ENCODE measurements at regions not wholly inside any gene's neighbourhood (a gene's known extent, or its start where the extent isn't known, plus 50 kb on each side); places are given as distances from the start of the nearest gene placed in this dataset.
"Not testable (repeated sequence)": the region's sequence is repeated elsewhere in the genome, so short reads cannot be mapped to it uniquely, and the experiment has no call there.

GRCh38 chr4:159941076-159941475 lies 838.2 kb downstream of the RAPGEF2 start:
- WGBS, 2 donors = 89 to 90% methylated on average over 3 of the region's 3 CpGs
- ATAC-seq (ENCODE audit: low FRiP score) (no peak), DNase-seq (no peak)
- Histone ChIP-seq H3K36me3 (ENCODE audit: control insufficient read depth in 1 of 2, insufficient read depth in 2 of 2, low read length in 1 of 2) (no peaks in the 10 kb centered on the region), H3K4me3 (ENCODE audit: low read length in 2 of 2) (no peak overlapping the region), H3K27ac (ENCODE audit: low read depth in 1 of 2, low read length in 2 of 2) (no peak overlapping the region), H3K4me1 (ENCODE audit: control insufficient read depth in 1 of 2, insufficient read depth in 2 of 2, low read length in 2 of 2) (no peaks in the 10 kb centered on the region), H3K27me3 (ENCODE audit: control insufficient read depth in 1 of 2, insufficient read depth in 2 of 2, low read length in 1 of 2) (no peaks in the 10 kb centered on the region), H3K9me3 (ENCODE audit: control insufficient read depth, low read length) (no peaks in the 10 kb centered on the region)
- intact Hi-C loops (cut with DNase I) = no loop called here

GRCh38 chr4:159944477-159944876 lies 841.6 kb downstream of the RAPGEF2 start:
- no peaks in the 10 kb centered on the region for H3K27me3 ChIP-seq (ENCODE audit: control insufficient read depth in 1 of 2, insufficient read depth in 2 of 2, low read length in 1 of 2)
- intact Hi-C loops (cut with DNase I) = no loop called here
- H3K27ac ChIP-seq (ENCODE audit: low read depth in 1 of 2, low read length in 2 of 2) = no peak overlapping the region
- no peak overlapping the region for H3K4me3 ChIP-seq (ENCODE audit: low read length in 2 of 2)
- DNase-seq (no peak), ATAC-seq (ENCODE audit: low FRiP score) (no peak)
- WGBS, 2 donors = 84% methylated on average over 4 of the region's 4 CpGs
- no peaks in the 10 kb centered on the region for H3K9me3 ChIP-seq (ENCODE audit: control insufficient read depth, low read length)
- no peaks in the 10 kb centered on the region for H3K4me1 ChIP-seq (ENCODE audit: control insufficient read depth in 1 of 2, insufficient read depth in 2 of 2, low read length in 2 of 2)
- no peaks in the 10 kb centered on the region for H3K36me3 ChIP-seq (ENCODE audit: control insufficient read depth in 1 of 2, insufficient read depth in 2 of 2, low read length in 1 of 2)

- no peak for DNase-seq
- ATAC-seq (ENCODE audit: low FRiP score) = no peak
- no peaks in the 10 kb centered on the region for H3K9me3 ChIP-seq (ENCODE audit: control insufficient read depth, low read length)
- intact Hi-C loops (cut with DNase I) = no loop called here
- H3K4me3 ChIP-seq (ENCODE audit: low read length in 2 of 2) = no peak overlapping the region
- H3K4me1 ChIP-seq (ENCODE audit: control insufficient read depth in 1 of 2, insufficient read depth in 2 of 2, low read length in 2 of 2) = no peaks in the 10 kb centered on the region
- no peaks in the 10 kb centered on the region for H3K27me3 ChIP-seq (ENCODE audit: control insufficient read depth in 1 of 2, insufficient read depth in 2 of 2, low read length in 1 of 2)
- H3K36me3 ChIP-seq (ENCODE audit: control insufficient read depth in 1 of 2, insufficient read depth in 2 of 2, low read length in 1 of 2) = no peaks in the 10 kb centered on the region
- H3K27ac ChIP-seq (ENCODE audit: low read depth in 1 of 2, low read length in 2 of 2) = no peak overlapping the region
- 33 to 35% methylated on average over 4 of the region's 4 CpGs for WGBS, 2 donors
These were observed 844.2 kb downstream of the RAPGEF2 start for GRCh38 chr4:159946983-159947615.

- 57 to 59% methylated on average over 1 of the region's 1 CpG for WGBS, 2 donors
- H3K27me3 ChIP-seq (ENCODE audit: control insufficient read depth in 1 of 2, insufficient read depth in 2 of 2, low read length in 1 of 2) = no peaks in the 10 kb centered on the region
- DNase-seq = no peak
- H3K4me1 ChIP-seq (ENCODE audit: control insufficient read depth in 1 of 2, insufficient read depth in 2 of 2, low read length in 2 of 2) = no peaks in the 10 kb centered on the region
- H3K9me3 ChIP-seq (ENCODE audit: control insufficient read depth, low read length) = no peaks in the 10 kb centered on the region
- no peak overlapping the region for H3K4me3 ChIP-seq (ENCODE audit: low read length in 2 of 2)
- H3K27ac ChIP-seq (ENCODE audit: low read depth in 1 of 2, low read length in 2 of 2) = no peak overlapping the region
- no peak for ATAC-seq (ENCODE audit: low FRiP score)
- intact Hi-C loops (cut with DNase I) = no loop called here
- no peaks in the 10 kb centered on the region for H3K36me3 ChIP-seq (ENCODE audit: control insufficient read depth in 1 of 2, insufficient read depth in 2 of 2, low read length in 1 of 2)
These were observed 847.8 kb downstream of the RAPGEF2 start for GRCh38 chr4:159950707-159951106.

GRCh38 chr4:159966746-159967145 lies 863.9 kb downstream of the RAPGEF2 start:
- Histone ChIP-seq H3K4me3 (ENCODE audit: low read length in 2 of 2) (no peak overlapping the region), H3K9me3 (ENCODE audit: control insufficient read depth, low read length) (no peaks in the 10 kb centered on the region), H3K36me3 (ENCODE audit: control insufficient read depth in 1 of 2, insufficient read depth in 2 of 2, low read length in 1 of 2) (no peaks in the 10 kb centered on the region), H3K27ac (ENCODE audit: low read depth in 1 of 2, low read length in 2 of 2) (no peak overlapping the region), H3K4me1 (ENCODE audit: control insufficient read depth in 1 of 2, insufficient read depth in 2 of 2, low read length in 2 of 2) (no peaks in the 10 kb centered on the region), H3K27me3 (ENCODE audit: control insufficient read depth in 1 of 2, insufficient read depth in 2 of 2, low read length in 1 of 2) (no peaks in the 10 kb centered on the region)
- ATAC-seq (ENCODE audit: low FRiP score) (no peak), DNase-seq (no peak)
- intact Hi-C loops (cut with DNase I) = no loop called here
- 51 to 56% methylated on average over 4 of the region's 4 CpGs for WGBS, 2 donors

GRCh38 chr4:159976871-159977482 lies 874.1 kb downstream of the RAPGEF2 start:
- H3K27ac ChIP-seq (ENCODE audit: low read depth in 1 of 2, low read length in 2 of 2); DNase-seq; H3K4me1 ChIP-seq (ENCODE audit: control insufficient read depth in 1 of 2, insufficient read depth in 2 of 2, low read length in 2 of 2); ATAC-seq (ENCODE audit: low FRiP score); H3K4me3 ChIP-seq (ENCODE audit: low read length in 2 of 2); intact Hi-C loops (cut with DNase I); H3K36me3 ChIP-seq (ENCODE audit: control insufficient read depth in 1 of 2, insufficient read depth in 2 of 2, low read length in 1 of 2); H3K9me3 ChIP-seq (ENCODE audit: control insufficient read depth, low read length); H3K27me3 ChIP-seq (ENCODE audit: control insufficient read depth in 1 of 2, insufficient read depth in 2 of 2, low read length in 1 of 2): not testable (repeated sequence)
- 55 to 58% methylated on average over 6 of the region's 6 CpGs for WGBS, 2 donors

GRCh38 chr4:159977907-159978617 lies 875.2 kb downstream of the RAPGEF2 start:
- no peak for ATAC-seq (ENCODE audit: low FRiP score)
- intact Hi-C loops (cut with DNase I) = no loop called here
- no peaks in the 10 kb centered on the region for H3K27me3 ChIP-seq (ENCODE audit: control insufficient read depth in 1 of 2, insufficient read depth in 2 of 2, low read length in 1 of 2)
- no peaks in the 10 kb centered on the region for H3K4me1 ChIP-seq (ENCODE audit: control insufficient read depth in 1 of 2, insufficient read depth in 2 of 2, low read length in 2 of 2)
- no peaks in the 10 kb centered on the region for H3K36me3 ChIP-seq (ENCODE audit: control insufficient read depth in 1 of 2, insufficient read depth in 2 of 2, low read length in 1 of 2)
- DNase-seq = no peak
- no peaks in the 10 kb centered on the region for H3K9me3 ChIP-seq (ENCODE audit: control insufficient read depth, low read length)
- H3K27ac ChIP-seq (ENCODE audit: low read depth in 1 of 2, low read length in 2 of 2) = no peak overlapping the region
- WGBS, 2 donors = 92 to 94% methylated on average over 9 of the region's 9 CpGs
- H3K4me3 ChIP-seq (ENCODE audit: low read length in 2 of 2) = no peak overlapping the region

GRCh38 chr4:159979351-159979750 lies 876.5 kb downstream of the RAPGEF2 start:
- Histone ChIP-seq H3K9me3 (ENCODE audit: control insufficient read depth, low read length) (no peaks in the 10 kb centered on the region), H3K27ac (ENCODE audit: low read depth in 1 of 2, low read length in 2 of 2) (no peak overlapping the region), H3K36me3 (ENCODE audit: control insufficient read depth in 1 of 2, insufficient read depth in 2 of 2, low read length in 1 of 2) (no peaks in the 10 kb centered on the region), H3K4me3 (ENCODE audit: low read length in 2 of 2) (no peak overlapping the region), H3K4me1 (ENCODE audit: control insufficient read depth in 1 of 2, insufficient read depth in 2 of 2, low read length in 2 of 2) (no peaks in the 10 kb centered on the region), H3K27me3 (ENCODE audit: control insufficient read depth in 1 of 2, insufficient read depth in 2 of 2, low read length in 1 of 2) (no peaks in the 10 kb centered on the region)
- ATAC-seq (ENCODE audit: low FRiP score) (no peak), DNase-seq (no peak)
- intact Hi-C loops (cut with DNase I) = no loop called here
- 87 to 93% methylated on average over 1 of the region's 1 CpG for WGBS, 2 donors

- H3K27me3 ChIP-seq (ENCODE audit: control insufficient read depth in 1 of 2, insufficient read depth in 2 of 2, low read length in 1 of 2) = no peaks in the 10 kb centered on the region
- H3K36me3 ChIP-seq (ENCODE audit: control insufficient read depth in 1 of 2, insufficient read depth in 2 of 2, low read length in 1 of 2) = no peaks in the 10 kb centered on the region
- no peak overlapping the region for H3K27ac ChIP-seq (ENCODE audit: low read depth in 1 of 2, low read length in 2 of 2)
- no peak overlapping the region for H3K4me3 ChIP-seq (ENCODE audit: low read length in 2 of 2)
- DNase-seq = no peak
- ATAC-seq (ENCODE audit: low FRiP score) = no peak
- 74 to 85% methylated on average over 1 of the region's 1 CpG for WGBS, 2 donors
- H3K9me3 ChIP-seq (ENCODE audit: control insufficient read depth, low read length) = no peaks in the 10 kb centered on the region
- no peaks in the 10 kb centered on the region for H3K4me1 ChIP-seq (ENCODE audit: control insufficient read depth in 1 of 2, insufficient read depth in 2 of 2, low read length in 2 of 2)
- intact Hi-C loops (cut with DNase I) = no loop called here
These were observed 877.1 kb downstream of the RAPGEF2 start for GRCh38 chr4:159979953-159980352.
